HFFc6 (cell line): ENCODE measurements at regions not wholly inside any gene's neighbourhood (a gene's known extent, or its start where the extent isn't known, plus 50 kb on each side); places are given as distances from the start of the nearest gene placed in this dataset.

Experiments
- DNase-seq: peaks from one replicate; pipeline ENCODE4 v3.0.0-alpha.2; 2018
- H3K27ac Mint-ChIP-seq: 2 replicates; pipeline ENCODE4 v1.8.0; 2020; ENCODE audit warnings: mild to moderate bottlenecking, mixed read lengths
- H3K27me3 Mint-ChIP-seq: 2 replicates; pipeline ENCODE4 v1.8.0; 2021; ENCODE audit warnings: mild to moderate bottlenecking, moderate library complexity, mixed read lengths; ENCODE audit not compliant: insufficient read depth
- H3K36me3 Mint-ChIP-seq: 2 replicates; pipeline ENCODE4 v1.8.0; 2021; ENCODE audit warnings: low read depth, mixed read lengths
- H3K4me1 Mint-ChIP-seq: 2 replicates; pipeline ENCODE4 v1.8.0; 2020; ENCODE audit warnings: low read depth, mixed read lengths
- H3K4me3 Mint-ChIP-seq: 2 replicates; pipeline ENCODE4 v1.8.0; 2020; ENCODE audit warnings: mild to moderate bottlenecking, moderate library complexity, mixed read lengths
- H3K9me3 Mint-ChIP-seq: 2 replicates; pipeline ENCODE4 v1.8.0; 2020; ENCODE audit warnings: mild to moderate bottlenecking, mixed read lengths
- CTCF ChIP-seq: fragments of 200-600 bp; sonication (generic); IDR thresholded peaks from 2 replicates; pipeline ENCODE4 v1.5.0; 2021; ENCODE audit warnings: antibody characterized with exemption, mild to moderate bottlenecking

- H3K4me3 Mint-ChIP-seq, result no peak overlapping the region
- H3K27me3 Mint-ChIP-seq, result no peaks in the 10 kb centered on the region
- no peak for TF ChIP-seq CTCF
- peaks cover 25% of the 10 kb centered on the region for H3K9me3 Mint-ChIP-seq
- no peaks in the 10 kb centered on the region for H3K36me3 Mint-ChIP-seq
- DNase-seq, result no peak
- no peaks in the 10 kb centered on the region for H3K4me1 Mint-ChIP-seq
- no peak overlapping the region for H3K27ac Mint-ChIP-seq
Observed at GRCh38 chr21:24255591-24255990, 1351.7 kb downstream of the MRPL39 start.

GRCh38 chr21:24225431-24225830 lies 1381.8 kb downstream of the MRPL39 start:
- Mint-ChIP-seq H3K27ac (no peak overlapping the region), H3K4me1 (no peaks in the 10 kb centered on the region), H3K4me3 (no peak overlapping the region), H3K27me3 (no peaks in the 10 kb centered on the region), H3K9me3 (peaks cover 44% of the 10 kb centered on the region), H3K36me3 (no peaks in the 10 kb centered on the region)
- no peak for TF ChIP-seq CTCF
- DNase-seq, result no peak

- H3K27ac Mint-ChIP-seq, result no peak overlapping the region
- no peak for TF ChIP-seq CTCF
- no peaks in the 10 kb centered on the region for H3K4me1 Mint-ChIP-seq
- H3K4me3 Mint-ChIP-seq, result no peak overlapping the region
- H3K9me3 Mint-ChIP-seq, result peaks cover 44% of the 10 kb centered on the region
- no peak for DNase-seq
- H3K27me3 Mint-ChIP-seq, result no peaks in the 10 kb centered on the region
- H3K36me3 Mint-ChIP-seq, result no peaks in the 10 kb centered on the region
Observed at GRCh38 chr21:24224422-24224821, 1382.9 kb downstream of the MRPL39 start.

- H3K27ac Mint-ChIP-seq, result no peak overlapping the region
- H3K27me3 Mint-ChIP-seq, result no peaks in the 10 kb centered on the region
- H3K36me3 Mint-ChIP-seq, result no peaks in the 10 kb centered on the region
- no peaks in the 10 kb centered on the region for H3K4me1 Mint-ChIP-seq
- no peak for TF ChIP-seq CTCF
- no peak overlapping the region for H3K4me3 Mint-ChIP-seq
- peaks cover 39% of the 10 kb centered on the region for H3K9me3 Mint-ChIP-seq
- no peak for DNase-seq
Observed at GRCh38 chr21:24223624-24224023, 1383.7 kb downstream of the MRPL39 start.

GRCh38 chr21:24222676-24223075 lies 1384.6 kb downstream of the MRPL39 start:
- no peak overlapping the region for H3K27ac Mint-ChIP-seq
- no peak overlapping the region for H3K4me3 Mint-ChIP-seq
- H3K4me1 Mint-ChIP-seq, result no peaks in the 10 kb centered on the region
- no peaks in the 10 kb centered on the region for H3K36me3 Mint-ChIP-seq
- no peak for DNase-seq
- H3K27me3 Mint-ChIP-seq, result no peaks in the 10 kb centered on the region
- H3K9me3 Mint-ChIP-seq, result peaks cover 33% of the 10 kb centered on the region
- TF ChIP-seq CTCF, result no peak

GRCh38 chr21:24220446-24220845 lies 1386.8 kb downstream of the MRPL39 start:
- Mint-ChIP-seq H3K9me3 (peaks cover 30% of the 10 kb centered on the region), H3K36me3 (no peaks in the 10 kb centered on the region), H3K4me3 (no peak overlapping the region)

More at GRCh38 chr21:24220446-24220845, 1386.8 kb downstream of the MRPL39 start:
- no peak for DNase-seq
- Mint-ChIP-seq H3K4me1 (no peaks in the 10 kb centered on the region), H3K27ac (no peak overlapping the region), H3K27me3 (no peaks in the 10 kb centered on the region)
- TF ChIP-seq CTCF, result no peak
